AG20443 (cell line): ENCODE measurements at regions not wholly inside any gene's neighbourhood (a gene's known extent, or its start where the extent isn't known, plus 50 kb on each side); places are given as distances from the start of the nearest gene placed in this dataset.
"Not testable (repeated sequence)": the region's sequence is repeated elsewhere in the genome, so short reads cannot be mapped to it uniquely, and the experiment has no call there.

ENCODE experiments used
- DNase-seq: peaks from one replicate; pipeline ENCODE4 v3.0.0; 2012; ENCODE audit warnings: low spot score, mixed read lengths

- DNase-seq, result not testable (repeated sequence)
Observed at GRCh38 chr4:142897518-142897917, 51.4 kb upstream of the INPP4B start.

- DNase-seq, result no peak
Observed at GRCh38 chr4:142900622-142901021, 54.5 kb upstream of the INPP4B start.

GRCh38 chr4:142901166-142901662 lies 55.1 kb upstream of the INPP4B start:
- DNase-seq, result peak; percentile 10

GRCh38 chr4:142903617-142904016 lies 57.5 kb upstream of the INPP4B start:
- DNase-seq, result not testable (repeated sequence)

GRCh38 chr4:142909908-142910307 lies 63.8 kb upstream of the INPP4B start:
- no peak for DNase-seq

GRCh38 chr4:142913034-142913433 lies 66.9 kb upstream of the INPP4B start:
- DNase-seq, result no peak

- DNase-seq, result no peak
Observed at GRCh38 chr4:142913461-142914030, 67.4 kb upstream of the INPP4B start.

- no peak for DNase-seq
Observed at GRCh38 chr4:142917678-142918077, 71.6 kb upstream of the INPP4B start.

- no peak for DNase-seq
Observed at GRCh38 chr4:142922720-142923119, 76.6 kb upstream of the INPP4B start.

GRCh38 chr4:142923619-142924018 lies 77.5 kb upstream of the INPP4B start:
- DNase-seq, result no peak

- no peak for DNase-seq
Observed at GRCh38 chr4:142925161-142925560, 79.1 kb upstream of the INPP4B start.

- DNase-seq, result no peak
Observed at GRCh38 chr4:142927721-142928120, 81.6 kb upstream of the INPP4B start.

- no peak for DNase-seq
Observed at GRCh38 chr4:142929526-142929925, 83.4 kb upstream of the INPP4B start.

- DNase-seq, result no peak
Observed at GRCh38 chr4:142933207-142933606, 87.1 kb upstream of the INPP4B start.

- no peak for DNase-seq
Observed at GRCh38 chr4:142940425-142941330, 94.6 kb upstream of the INPP4B start.

GRCh38 chr4:142944565-142944964 lies 98.5 kb upstream of the INPP4B start:
- no peak for DNase-seq

GRCh38 chr4:142952821-142953580 lies 106.9 kb upstream of the INPP4B start:
- no peak for DNase-seq

GRCh38 chr4:142954415-142954814 lies 108.3 kb upstream of the INPP4B start:
- no peak for DNase-seq

- no peak for DNase-seq
Observed at GRCh38 chr4:142955501-142955900, 109.4 kb upstream of the INPP4B start.

GRCh38 chr4:142959173-142959572 lies 113.1 kb upstream of the INPP4B start:
- DNase-seq, result no peak

- DNase-seq, result no peak
Observed at GRCh38 chr4:142960126-142960525, 114.0 kb upstream of the INPP4B start.

- DNase-seq, result no peak
Observed at GRCh38 chr4:142960867-142961644, 115.0 kb upstream of the INPP4B start.
